Heart left ventricle (tissue), 13 donors: ENCODE measurements at regions not wholly inside any gene's neighbourhood (a gene's known extent, or its start where the extent isn't known, plus 50 kb on each side); places are given as distances from the start of the nearest gene placed in this dataset.

ENCODE experiments used
- CTCF ChIP-seq, 12 donors: fragments of 200-600 bp; sonication (generic) in 4 of 12; IDR thresholded peaks; one replicate each; pipeline versions ENCODE4 v1.5.0 to v1.8.0; 2018 to 2022; ENCODE audit warnings: antibody characterized with exemption in 12 of 12, mild to moderate bottlenecking in 5 of 12
- POLR2A ChIP-seq, 2 donors: fragments of 450-650 bp; IDR thresholded peaks; one replicate each; pipeline ENCODE4 v1.6.1; 2017; ENCODE audit warnings: antibody characterized with exemption in 2 of 2, mild to moderate bottlenecking in 2 of 2, moderate library complexity in 2 of 2
- donor health status: ischemic (EF 13 %, LVEDD 7.1; RV severe dilation, severe dysfunction).
- donor health status: DM: no; HTN: yes; CAD: no.
- donor health status: DM: no; HTN: no; CAD: no.
- donor health status: ischemic (EF 25% LVEDD 6.9; RV normal size, moderate dysfunction).
- donor health status: ischemic (EF 25% LVEDD 5.7; RV mildly dilated, moderate dysfunction).
- donor health status: ischemic (EF 35%, LVEDD 5.7; RV mildly dilated, moderate dysfunction).
- donor health status: nonischemic (EF 11% LVEDD 7.7; RV severe dilation, severe dysfunction).
- donor health status: DM: yes; HTN: yes; CAD: no.
- donor health status: PGD.
- donor health status: ischemic (EF 29% LVEDD 5.4; RV normal size, mild dysfunction).
- donor health status: nonischemic (EF 23%, LVEDD 6.1; RV moderate dilation, normal function).

GRCh38 chr5:164353155-164353554, 847.7 kb downstream of the MAT2B start:
- TF ChIP-seq CTCF (IDR thresholded peaks at IDR 0.05) = no peak
- no peak for TF ChIP-seq POLR2A (IDR thresholded peaks at IDR 0.05)
